H1 (cell line): ENCODE measurements at regions not wholly inside any gene's neighbourhood (a gene's known extent, or its start where the extent isn't known, plus 50 kb on each side); places are given as distances from the start of the nearest gene placed in this dataset.

ENCODE experiments used
- CTCF ChIA-PET: fragments of 300-600 bp; sonication (Branson Sonifier 250); formaldehyde crosslinking; loops from one replicate; lab custom pipeline; 2021; ENCODE audit not compliant: partially characterized antibody; lab: Charles Lee
- POLR2A ChIA-PET: fragments of 300-600 bp; sonication (Branson Sonifier 250); formaldehyde crosslinking; loops from one replicate; lab custom pipeline; 2021; ENCODE audit warnings: inconsistent platforms; ENCODE audit not compliant: partially characterized antibody; lab: Charles Lee
- DNase-seq, 2 experiments: peaks; one replicate each; pipeline versions ENCODE4 v3.0.0 to v3.0.0-alpha.2; 2010 to 2022; ENCODE audit warnings: low spot score in 2 of 2, low read depth in 1 of 2, mixed read lengths in 1 of 2
- FAIRE-seq: peaks from 2 replicates; lab custom pipeline; 2011; peaks lifted over from hg19 to GRCh38; lab: Jason Lieb, UNC
- H2AFZ ChIP-seq: 2 replicates; pipeline ENCODE4 v1.8.1; 2012; ENCODE audit warnings: low read length, inconsistent platforms
- H2AK5ac ChIP-seq: 2 replicates; pipeline ENCODE4 v1.6.1; 2013; ENCODE audit warnings: low read depth, low read length
- H2BK120ac ChIP-seq: replicated peaks from 2 replicates; pipeline ENCODE3; 2013; ENCODE audit warnings: low read depth, low read length, inconsistent platforms
- H2BK12ac ChIP-seq: 2 replicates; pipeline ENCODE4 v1.6.1; 2013; ENCODE audit warnings: low read depth, low read length
- H2BK15ac ChIP-seq: 2 replicates; pipeline ENCODE4 v1.6.1; 2013; ENCODE audit warnings: low read length
- H2BK20ac ChIP-seq: 2 replicates; pipeline ENCODE4 v1.6.1; 2013; ENCODE audit warnings: low read length
- H2BK5ac ChIP-seq: 2 replicates; pipeline ENCODE4 v1.6.1; 2013; ENCODE audit warnings: low read depth, low read length
- H3K14ac ChIP-seq: 2 replicates; pipeline ENCODE4 v1.6.1; 2013; ENCODE audit warnings: inconsistent platforms; ENCODE audit not compliant: insufficient read length
- H3K18ac ChIP-seq: 2 replicates; pipeline ENCODE4 v1.6.1; 2013; ENCODE audit warnings: low read length; ENCODE audit errors: extremely low read depth
- H3K23ac ChIP-seq: 2 replicates; pipeline ENCODE4 v1.6.1; 2013; ENCODE audit warnings: inconsistent platforms; ENCODE audit not compliant: insufficient read length
- H3K23me2 ChIP-seq: 2 replicates; pipeline ENCODE4 v1.6.1; 2013; ENCODE audit warnings: low read depth, low read length
- H3K27ac ChIP-seq: 2 replicates; pipeline ENCODE4 v1.6.1; 2011; ENCODE audit warnings: low read depth, low read length, inconsistent platforms
- H3K27me3 ChIP-seq, 4 experiments: replicated peaks in 1 of 4; 1 replicate in 1 of 4; 2 replicates in 3 of 4; pipeline versions ENCODE4 v1.6.1 to v1.8.1; 2011 to 2013; ENCODE audit warnings: low read length in 3 of 4, mild to moderate bottlenecking in 3 of 4, inconsistent platforms in 2 of 4, mixed read lengths in 2 of 4, moderate library complexity in 1 of 4; ENCODE audit not compliant: control insufficient read depth in 3 of 4, insufficient read depth in 3 of 4; ENCODE audit errors: extremely low read depth in 1 of 4
- H3K36me3 ChIP-seq, 4 experiments: 2 replicates each; pipeline versions ENCODE4 v1.6.1 to v1.8.1; 2011 to 2013; ENCODE audit warnings: mild to moderate bottlenecking in 4 of 4, low read length in 3 of 4, moderate library complexity in 2 of 4, control low read depth in 1 of 4, inconsistent platforms in 1 of 4; ENCODE audit not compliant: insufficient read depth in 4 of 4, control insufficient read depth in 2 of 4
- H3K4ac ChIP-seq: replicated peaks from 2 replicates; pipeline ENCODE3; 2013; ENCODE audit warnings: low read length, low read depth, mixed read lengths, inconsistent platforms; ENCODE audit not compliant: insufficient read length
- H3K4me1 ChIP-seq, 4 experiments: replicated peaks in 1 of 4; 1 replicate in 1 of 4; 2 replicates in 3 of 4; pipeline versions ENCODE4 v1.6.1 to v1.8.1; 2011 to 2013; ENCODE audit warnings: low read length in 3 of 4, inconsistent platforms in 2 of 4, mixed read lengths in 1 of 4; ENCODE audit not compliant: insufficient read depth in 4 of 4, control insufficient read depth in 3 of 4
- H3K4me2 ChIP-seq, 2 experiments: 2 replicates each; pipeline versions ENCODE4 v1.6.1 to v1.8.1; 2011 to 2013; ENCODE audit warnings: low read depth in 2 of 2, low read length in 2 of 2, control low read depth in 1 of 2, inconsistent platforms in 1 of 2, mild to moderate bottlenecking in 1 of 2; ENCODE audit not compliant: insufficient read depth in 1 of 2
- H3K4me3 ChIP-seq, 4 experiments: fragments of 200-600, 300-600 bp in 1 of 4; sonication (generic), shearing (Covaris generic), sonication (Bioruptor Twin) in 1 of 4; 2 replicates each; pipeline versions ENCODE4 v1.5.1 to v1.8.1; 2011 to 2016; ENCODE audit warnings: low read length in 4 of 4, low read depth in 3 of 4, control low read depth in 2 of 4, inconsistent platforms in 2 of 4, mild to moderate bottlenecking in 2 of 4, mixed read lengths in 1 of 4, moderate library complexity in 1 of 4; ENCODE audit not compliant: insufficient read depth in 2 of 4; ENCODE audit errors: extremely low read depth in 1 of 4
- H3K56ac ChIP-seq: replicated peaks from 2 replicates; pipeline ENCODE3; 2013; ENCODE audit warnings: low read depth, mild to moderate bottlenecking, mixed read lengths, low read length, inconsistent platforms; ENCODE audit not compliant: insufficient read length
- H3K79me1 ChIP-seq: 2 replicates; pipeline ENCODE4 v1.6.1; 2013; ENCODE audit warnings: low read depth, low read length, control low read depth
- H3K79me2 ChIP-seq, 2 experiments: 2 replicates each; pipeline versions ENCODE4 v1.6.1 to v1.8.1; 2012 to 2013; ENCODE audit warnings: low read length in 2 of 2, mild to moderate bottlenecking in 2 of 2, inconsistent platforms in 1 of 2; ENCODE audit not compliant: insufficient read depth in 2 of 2, control insufficient read depth in 1 of 2
- H3K9ac ChIP-seq, 4 experiments: replicated peaks in 1 of 4; 1 replicate in 1 of 4; 2 replicates in 3 of 4; pipeline versions ENCODE4 v1.6.1 to v1.8.1; 2011 to 2013; ENCODE audit warnings: low read depth in 3 of 4, low read length in 3 of 4, control low read depth in 2 of 4, mild to moderate bottlenecking in 2 of 4, moderate library complexity in 2 of 4, inconsistent platforms in 1 of 4; ENCODE audit errors: extremely low read depth in 1 of 4
- H3K9me3 ChIP-seq, 2 experiments: 2 replicates each; pipeline versions ENCODE4 v1.6.1 to v1.8.1; 2012 to 2013; ENCODE audit warnings: mild to moderate bottlenecking in 2 of 2, moderate library complexity in 2 of 2, control low read depth in 1 of 2, inconsistent platforms in 1 of 2, low read depth in 1 of 2, low read length in 1 of 2, mixed read lengths in 1 of 2; ENCODE audit not compliant: insufficient read depth in 2 of 2
- H4K20me1 ChIP-seq, 2 experiments: replicated peaks in 1 of 2; 2 replicates each; pipeline versions ENCODE3 to v1.8.1; 2011 to 2013; ENCODE audit warnings: inconsistent platforms in 2 of 2, low read length in 2 of 2, mild to moderate bottlenecking in 1 of 2; ENCODE audit not compliant: insufficient read depth in 2 of 2, control insufficient read depth in 1 of 2
- H4K5ac ChIP-seq: 2 replicates; pipeline ENCODE4 v1.6.1; 2013; ENCODE audit warnings: low read length, low read depth, mixed read lengths, inconsistent platforms; ENCODE audit not compliant: insufficient read length
- H4K8ac ChIP-seq: 2 replicates; pipeline ENCODE4 v1.8.0; 2013; ENCODE audit warnings: mild to moderate bottlenecking, moderate library complexity, low read length, inconsistent platforms; ENCODE audit not compliant: insufficient read depth; ENCODE audit errors: extremely low read depth
- H4K91ac ChIP-seq: replicated peaks from 2 replicates; pipeline ENCODE3; 2013; ENCODE audit warnings: low read length, mixed read lengths, inconsistent platforms; ENCODE audit not compliant: insufficient read length
- CBX5 ChIP-seq: fragments of 300-800, 300-1000 bp; sonication (generic); IDR thresholded peaks from 2 replicates; pipeline ENCODE4 v1.7.1; 2016; ENCODE audit warnings: antibody characterized with exemption, low read length, low read depth
- GTF2F1 ChIP-seq: IDR thresholded peaks from 2 replicates; pipeline ENCODE4 v1.6.1; 2012; ENCODE audit warnings: low read depth, low read length, improper control_type of control experiment, borderline replicate concordance
- KDM4A ChIP-seq: IDR thresholded peaks from one replicate; pipeline ENCODE4 v1.7.1; 2012; ENCODE audit warnings: low read depth, mild to moderate bottlenecking, moderate library complexity, low read length, inconsistent platforms; ENCODE audit not compliant: severe bottlenecking
- NANOG ChIP-seq: IDR thresholded peaks from 2 replicates; pipeline ENCODE4 v1.6.1; 2011; ENCODE audit warnings: low read length, low read depth, mild to moderate bottlenecking, inconsistent platforms; ENCODE audit not compliant: insufficient read depth, poor library complexity, severe bottlenecking
- RAD21 ChIP-seq, 2 experiments: IDR thresholded peaks in 1 of 2; conservative IDR thresholded peaks in 1 of 2; 2 replicates each; pipeline ENCODE4 v1.6.1; 2011; ENCODE audit warnings: low read depth in 2 of 2, low read length in 2 of 2, improper control_type of control experiment in 1 of 2, inconsistent platforms in 1 of 2, mild to moderate bottlenecking in 1 of 2, moderate library complexity in 1 of 2
- SIRT6 ChIP-seq: IDR thresholded peaks from one replicate; pipeline ENCODE4 v1.7.1; 2012; ENCODE audit warnings: low read length, inconsistent platforms
- SIX5 ChIP-seq: IDR thresholded peaks from 2 replicates; pipeline ENCODE4 v1.6.1; 2011; ENCODE audit warnings: mild to moderate bottlenecking, low read depth, low read length
- SP1 ChIP-seq: IDR thresholded peaks from 2 replicates; pipeline ENCODE4 v1.6.1; 2011; ENCODE audit warnings: low read depth, low read length
- TAF7 ChIP-seq: optimal IDR thresholded peaks from 2 replicates; pipeline ENCODE3; 2011; ENCODE audit warnings: low read depth, mild to moderate bottlenecking, inconsistent platforms, low read length, moderate library complexity, borderline replicate concordance
- WGBS, 2 experiments: shearing (Covaris generic) in 1 of 2; methylation state at CpG; one replicate each; pipeline versions ENCODE4 v1.1.6 to v1.1.7; 2013 to 2015; ENCODE audit warnings: low lambda C conversion rate in 2 of 2, mixed read lengths in 2 of 2, inconsistent platforms in 1 of 2, low coverage in 1 of 2, missing lambda C conversion rate in 1 of 2; ENCODE audit not compliant: insufficient replicate concordance in 2 of 2, insufficient coverage in 1 of 2, insufficient read length in 1 of 2; ENCODE audit errors: extremely low coverage in 1 of 2, missing lambda C conversion rate in 1 of 2; 5-methylcytosine and 5-hydroxymethylcytosine counted together
- TF ChIP-seq, protein P1 (sequence below): IDR thresholded peaks from 2 replicates; pipeline ENCODE4 v1.6.1; 2012; ENCODE audit warnings: low read length, inconsistent platforms

DNA sequence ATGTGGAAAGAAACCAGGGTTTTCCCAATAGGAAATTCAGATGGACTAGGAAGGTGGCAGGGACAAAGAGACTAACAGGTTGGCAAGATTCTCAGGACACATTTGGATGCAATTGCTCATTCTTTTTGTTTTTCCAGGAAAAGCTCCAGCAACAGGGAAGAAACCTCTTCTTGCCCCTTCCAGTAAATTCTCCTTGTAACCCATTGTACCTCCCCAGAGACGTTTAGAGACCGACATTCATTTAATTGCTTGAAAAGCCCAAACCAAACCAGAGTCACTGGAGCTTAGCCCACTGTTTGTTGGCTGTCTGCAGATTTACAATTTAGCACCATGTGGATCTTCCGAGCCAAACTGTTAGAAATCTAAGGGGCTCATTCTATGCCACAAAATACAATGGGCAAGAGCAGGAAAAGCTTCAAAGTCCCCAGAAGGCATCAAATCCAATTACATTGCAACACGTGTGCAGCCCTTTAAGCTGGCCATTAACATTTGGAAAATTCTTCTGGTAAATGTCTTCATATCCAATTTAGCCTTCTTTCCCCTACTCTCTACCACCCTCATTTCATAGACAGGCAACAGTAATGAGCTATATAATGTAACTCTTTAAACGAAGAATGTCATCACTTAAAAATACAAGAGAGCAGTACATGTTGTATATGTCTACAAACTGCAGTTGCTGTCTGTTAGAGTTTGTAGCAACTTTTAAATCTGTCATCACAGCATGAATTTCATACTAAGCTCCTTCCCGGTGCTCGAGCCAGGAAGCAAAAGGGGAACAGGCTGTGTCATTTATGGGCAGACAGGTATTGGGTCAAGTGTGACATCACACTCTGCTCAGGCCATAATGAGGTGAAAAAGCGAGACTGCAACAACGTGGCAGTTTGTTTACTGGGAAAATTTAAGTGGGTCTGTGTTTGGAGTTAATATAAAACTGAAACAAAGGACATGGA is 235.6 kb upstream of the HNRNPA3 start:
- 89% methylated on average over 9 of the region's 9 CpGs; no CpG with 5 or more reads in 1 of the 2 experiments for WGBS, 2 experiments
- no peak for TF ChIP-seq TAF7
- TF ChIP-seq CBX5 = no peak
- TF ChIP-seq, protein P1, sequence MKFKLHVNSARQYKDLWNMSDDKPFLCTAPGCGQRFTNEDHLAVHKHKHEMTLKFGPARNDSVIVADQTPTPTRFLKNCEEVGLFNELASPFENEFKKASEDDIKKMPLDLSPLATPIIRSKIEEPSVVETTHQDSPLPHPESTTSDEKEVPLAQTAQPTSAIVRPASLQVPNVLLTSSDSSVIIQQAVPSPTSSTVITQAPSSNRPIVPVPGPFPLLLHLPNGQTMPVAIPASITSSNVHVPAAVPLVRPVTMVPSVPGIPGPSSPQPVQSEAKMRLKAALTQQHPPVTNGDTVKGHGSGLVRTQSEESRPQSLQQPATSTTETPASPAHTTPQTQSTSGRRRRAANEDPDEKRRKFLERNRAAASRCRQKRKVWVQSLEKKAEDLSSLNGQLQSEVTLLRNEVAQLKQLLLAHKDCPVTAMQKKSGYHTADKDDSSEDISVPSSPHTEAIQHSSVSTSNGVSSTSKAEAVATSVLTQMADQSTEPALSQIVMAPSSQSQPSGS = no peak
- TF ChIP-seq NANOG = no peak
- no peak for TF ChIP-seq KDM4A
- no peak for TF ChIP-seq RAD21 (IDR thresholded peaks at IDR 0.05 in 1 of 2, conservative IDR thresholded peaks at IDR 0.05 in 1 of 2; ENCODE audit: low read depth in 2 of 2, low read length in 2 of 2)
- no peak for TF ChIP-seq GTF2F1
- TF ChIP-seq SIX5 = no peak
- no peak for TF ChIP-seq SP1
- TF ChIP-seq SIRT6 = no peak

More for the DNA sequence above, 235.6 kb upstream of the HNRNPA3 start:
- Histone ChIP-seq H4K20me1 (no peaks in the 10 kb centered on the region), H4K8ac (no peak overlapping the region), H2BK15ac (no peak overlapping the region), H3K4me3 (no peak overlapping the region), H3K56ac (no peak overlapping the region), H2AFZ (no peak overlapping the region), H3K27ac (no peak overlapping the region), H4K91ac (no peak overlapping the region), H3K18ac (no peak overlapping the region), H2BK20ac (no peak overlapping the region), H3K23me2 (no peaks in the 10 kb centered on the region), H3K27me3 (no peaks in the 10 kb centered on the region), H3K4ac (no peak overlapping the region), H2BK5ac (no peak overlapping the region), H3K79me1 (no peaks in the 10 kb centered on the region), H3K4me2 (no peak overlapping the region), H3K9ac (no peak overlapping the region), H3K79me2 (no peaks in the 10 kb centered on the region), H2BK12ac (no peak overlapping the region), H3K23ac (no peak overlapping the region), H4K5ac (no peak overlapping the region), H2AK5ac (no peak overlapping the region), H3K9me3 (no peaks in the 10 kb centered on the region), H3K36me3 (no peaks in the 10 kb centered on the region), H3K14ac (no peak overlapping the region), H3K4me1 (no peaks in the 10 kb centered on the region), H2BK120ac (no peak overlapping the region)
- DNase-seq (no peak), FAIRE-seq (no peak)
- ChIA-PET POLR2A (interaction anchor here (0.5 kb wide), 1 partner anchor 1467 kb away, joined by 3 read pairs; no protein-coding TSS in a partner anchor), CTCF (interaction anchor here (1.1 to 1.8 kb wide), 4 partner anchors 8 to 188 kb away, joined by 3 to 8 read pairs (median 5); no protein-coding TSS in a partner anchor)
